IPS-18c (cell line): ENCODE measurements at regions not wholly inside any gene's neighbourhood (a gene's known extent, or its start where the extent isn't known, plus 50 kb on each side); places are given as distances from the start of the nearest gene placed in this dataset.

ENCODE experiments used
- H3K4me3 ChIP-seq: 2 replicates; pipeline ENCODE4 v1.7.0; 2013; ENCODE audit warnings: low read depth, mild to moderate bottlenecking, low read length, moderate library complexity; ENCODE audit not compliant: insufficient read depth
- H3K9me3 ChIP-seq: one replicate; pipeline ENCODE4 v1.6.1; 2013; ENCODE audit warnings: mild to moderate bottlenecking, low read length, moderate library complexity; ENCODE audit not compliant: control insufficient read depth, insufficient read depth

GRCh38 chr15:27675571-27675970, 423.5 kb downstream of the OCA2 start:
- Histone ChIP-seq H3K9me3 (no peaks in the 10 kb centered on the region), H3K4me3 (no peak overlapping the region)

GRCh38 chr15:27674826-27675225, 424.3 kb downstream of the OCA2 start:
- no peak overlapping the region for H3K4me3 ChIP-seq
- H3K9me3 ChIP-seq: no peaks in the 10 kb centered on the region

GRCh38 chr15:27673766-27674445, 425.2 kb downstream of the OCA2 start:
- Histone ChIP-seq H3K4me3 (no peak overlapping the region), H3K9me3 (no peaks in the 10 kb centered on the region)

GRCh38 chr15:27672537-27672936, 426.6 kb downstream of the OCA2 start:
- H3K9me3 ChIP-seq: no peaks in the 10 kb centered on the region
- H3K4me3 ChIP-seq: no peak overlapping the region

- Histone ChIP-seq H3K4me3 (no peak overlapping the region), H3K9me3 (no peaks in the 10 kb centered on the region)
These were observed 427.2 kb downstream of the OCA2 start for GRCh38 chr15:27671819-27672437.

GRCh38 chr15:27670486-27671209, 428.5 kb downstream of the OCA2 start:
- H3K4me3 ChIP-seq: no peak overlapping the region
- no peaks in the 10 kb centered on the region for H3K9me3 ChIP-seq

- Histone ChIP-seq H3K9me3 (no peaks in the 10 kb centered on the region), H3K4me3 (no peak overlapping the region)
These were observed 429.5 kb downstream of the OCA2 start for GRCh38 chr15:27669641-27670040.

- no peaks in the 10 kb centered on the region for H3K9me3 ChIP-seq
- H3K4me3 ChIP-seq: no peak overlapping the region
These were observed 430.5 kb downstream of the OCA2 start for GRCh38 chr15:27668471-27669220.

GRCh38 chr15:27665002-27665401, 434.1 kb downstream of the OCA2 start:
- Histone ChIP-seq H3K9me3 (no peaks in the 10 kb centered on the region), H3K4me3 (no peak overlapping the region)

- Histone ChIP-seq H3K9me3 (no peaks in the 10 kb centered on the region), H3K4me3 (no peak overlapping the region)
These were observed 436.2 kb downstream of the OCA2 start for GRCh38 chr15:27662892-27663291.

GRCh38 chr15:27660676-27661075, 438.4 kb downstream of the OCA2 start:
- no peaks in the 10 kb centered on the region for H3K9me3 ChIP-seq
- no peak overlapping the region for H3K4me3 ChIP-seq

- Histone ChIP-seq H3K9me3 (no peaks in the 10 kb centered on the region), H3K4me3 (no peak overlapping the region)
These were observed 442.7 kb downstream of the OCA2 start for GRCh38 chr15:27656296-27656987.

- H3K9me3 ChIP-seq: no peaks in the 10 kb centered on the region
- H3K4me3 ChIP-seq: no peak overlapping the region
These were observed 444.1 kb downstream of the OCA2 start for GRCh38 chr15:27655056-27655455.

GRCh38 chr15:27650244-27650643, 448.9 kb downstream of the OCA2 start:
- Histone ChIP-seq H3K9me3 (no peaks in the 10 kb centered on the region), H3K4me3 (no peak overlapping the region)

- Histone ChIP-seq H3K4me3 (no peak overlapping the region), H3K9me3 (no peaks in the 10 kb centered on the region)
These were observed 450.8 kb downstream of the OCA2 start for GRCh38 chr15:27648359-27648758.

- Histone ChIP-seq H3K9me3 (no peaks in the 10 kb centered on the region), H3K4me3 (no peak overlapping the region)
These were observed 452.6 kb downstream of the OCA2 start for GRCh38 chr15:27646531-27646930.

- Histone ChIP-seq H3K9me3 (no peaks in the 10 kb centered on the region), H3K4me3 (no peak overlapping the region)
These were observed 453.4 kb downstream of the OCA2 start for GRCh38 chr15:27645672-27646071.
